MCF 10A (cell line): ENCODE measurements at regions not wholly inside any gene's neighbourhood (a gene's known extent, or its start where the extent isn't known, plus 50 kb on each side); places are given as distances from the start of the nearest gene placed in this dataset.
"Not testable (repeated sequence)": the region's sequence is repeated elsewhere in the genome, so short reads cannot be mapped to it uniquely, and the experiment has no call there.

Experiments
- BruUV-seq: library from RNA; stranded (reverse); fragments of 400-500 nt; replicated peaks from 2 replicates; lab custom pipeline; 2021; lab: Mats Ljungman, UMichigan
- CTCF ChIA-PET: fragments of 300-600 bp; sonication (Branson Sonifier 250); formaldehyde crosslinking; extraction: SDS; loops from one replicate; lab custom pipeline; 2021; ENCODE audit warnings: antibody characterized with exemption, inconsistent platforms; lab: Yijun Ruan, JAX
- POLR2A ChIA-PET: fragments of 300-600, 350-650 bp; sonication (Branson Sonifier 250); formaldehyde crosslinking; extraction: SDS; loops from one replicate; lab custom pipeline; 2020; ENCODE audit warnings: antibody characterized with exemption, inconsistent platforms; lab: Yijun Ruan, JAX
- DNase-seq: peaks from one replicate; pipeline ENCODE4 v3.0.0-alpha.2; 2018; ENCODE audit not compliant: unreplicated experiment
- H3K27ac Mint-ChIP-seq: one replicate; pipeline ENCODE4 v1.8.0; 2022; ENCODE audit warnings: mild to moderate bottlenecking, low read depth, mixed read lengths; ENCODE audit not compliant: unreplicated experiment
- H3K27me3 Mint-ChIP-seq: one replicate; pipeline ENCODE4 v1.8.0; 2022; ENCODE audit warnings: mixed read lengths; ENCODE audit not compliant: insufficient read depth, unreplicated experiment
- H3K36me3 Mint-ChIP-seq: one replicate; pipeline ENCODE4 v1.8.0; 2022; ENCODE audit warnings: mild to moderate bottlenecking, moderate library complexity, mixed read lengths; ENCODE audit not compliant: insufficient read depth, unreplicated experiment
- H3K4me1 Mint-ChIP-seq: one replicate; pipeline ENCODE4 v1.8.0; 2022; ENCODE audit warnings: mixed read lengths; ENCODE audit not compliant: insufficient read depth, unreplicated experiment
- H3K4me3 Mint-ChIP-seq: one replicate; pipeline ENCODE4 v1.8.0; 2022; ENCODE audit warnings: mild to moderate bottlenecking, moderate library complexity, mixed read lengths; ENCODE audit not compliant: unreplicated experiment
- H3K9me3 Mint-ChIP-seq: one replicate; pipeline ENCODE4 v1.8.0; 2022; ENCODE audit warnings: mixed read lengths; ENCODE audit not compliant: unreplicated experiment
- CTCF ChIP-seq: fragments of 200-600 bp; IDR thresholded peaks from one replicate; pipeline ENCODE4 v1.8.0; 2022; ENCODE audit warnings: antibody characterized with exemption, mild to moderate bottlenecking; ENCODE audit not compliant: unreplicated experiment
- intact Hi-C: fragments of 100-400 bp; cut with micrococcal nuclease; formaldehyde crosslinking; loops from 2 replicates; pipeline ENCODE4 v1.14.1; 2022

- CTCF ChIA-PET: interaction anchor here (0.6 to 0.7 kb wide), 4 partner anchors 141 to 1347 kb away, joined by 3 to 4 read pairs (median 3); no protein-coding TSS in a partner anchor
- Mint-ChIP-seq H3K4me3 (no peak overlapping the region), H3K27ac (peak overlapping the region; percentile 89), H3K36me3 (no peaks in the 10 kb centered on the region), H3K4me1 (peaks cover 26% of the 10 kb centered on the region), H3K9me3 (peaks cover 5% of the 10 kb centered on the region), H3K27me3 (no peaks in the 10 kb centered on the region)
- TF ChIP-seq CTCF: no peak
- peak; percentile 80 for DNase-seq
- BruUV-seq: no TSS peak
- POLR2A ChIA-PET: interaction anchor here (0.6 kb wide), 1 partner anchor 99 kb away, joined by 3 read pairs; no protein-coding TSS in a partner anchor
- intact Hi-C loops: loop anchor here (5.0 to 10.0 kb wide), 2 partner anchors 50 to 558 kb away; partner anchors contain the start of gene TMEM263
These were observed 170.6 kb upstream of the PWP1 start for GRCh38 chr12:107514887-107515445.

GRCh38 chr12:107515446-107515958 lies 170.1 kb upstream of the PWP1 start:
- CTCF ChIA-PET: interaction anchor here (0.7 kb wide), 2 partner anchors 141 to 278 kb away, joined by 3 to 4 read pairs; no protein-coding TSS in a partner anchor
- peak overlapping the region; percentile 89 for H3K27ac Mint-ChIP-seq

GRCh38 chr12:107517816-107518215 lies 167.8 kb upstream of the PWP1 start:
- CTCF ChIA-PET, DNase-seq, H3K4me3 Mint-ChIP-seq, H3K27me3 Mint-ChIP-seq, H3K36me3 Mint-ChIP-seq, BruUV-seq, H3K27ac Mint-ChIP-seq, POLR2A ChIA-PET: not testable (repeated sequence)
- Mint-ChIP-seq H3K9me3 (peaks cover 12% of the 10 kb centered on the region), H3K4me1 (peaks cover 26% of the 10 kb centered on the region)
- intact Hi-C loops: loop anchor here (5.0 to 10.0 kb wide), 2 partner anchors 53 to 561 kb away; partner anchors contain the start of gene TMEM263

More at GRCh38 chr12:107515446-107515958, 170.1 kb upstream of the PWP1 start:
- no peaks in the 10 kb centered on the region for H3K27me3 Mint-ChIP-seq
- no TSS peak for BruUV-seq
- peaks cover 26% of the 10 kb centered on the region for H3K4me1 Mint-ChIP-seq
- H3K9me3 Mint-ChIP-seq: peaks cover 5% of the 10 kb centered on the region
- POLR2A ChIA-PET: interaction anchor here (0.6 kb wide), 1 partner anchor 100 kb away, joined by 3 read pairs; no protein-coding TSS in a partner anchor
- peak; percentile 98 for DNase-seq
- no peak for TF ChIP-seq CTCF
- intact Hi-C loops: loop anchor here (5.0 to 10.0 kb wide), 2 partner anchors 51 to 558 kb away; partner anchors contain the start of gene TMEM263
- H3K4me3 Mint-ChIP-seq: peak overlapping the region; percentile 21
- H3K36me3 Mint-ChIP-seq: no peaks in the 10 kb centered on the region

GRCh38 chr12:107518868-107519267 lies 166.7 kb upstream of the PWP1 start:
- intact Hi-C loops: loop anchor here (5.0 to 10.0 kb wide), 2 partner anchors 54 to 562 kb away; partner anchors contain the start of gene TMEM263
- H3K9me3 Mint-ChIP-seq: peaks cover 12% of the 10 kb centered on the region
- no peak for TF ChIP-seq CTCF
- no peak for DNase-seq
- no peaks in the 10 kb centered on the region for H3K36me3 Mint-ChIP-seq
- H3K4me3 Mint-ChIP-seq: no peak overlapping the region
- ChIA-PET CTCF (interaction anchor here (1.4 to 2.2 kb wide), 2 partner anchors 8 to 387 kb away, joined by 4 to 6 read pairs; no protein-coding TSS in a partner anchor), POLR2A (interaction anchor here (0.6 kb wide), 1 partner anchor 212 kb away, joined by 5 read pairs; no protein-coding TSS in a partner anchor)
- H3K27ac Mint-ChIP-seq: peak overlapping the region; percentile 51
- H3K4me1 Mint-ChIP-seq: peaks cover 19% of the 10 kb centered on the region
- BruUV-seq: no TSS peak
- no peaks in the 10 kb centered on the region for H3K27me3 Mint-ChIP-seq
